CD4-positive, alpha-beta T cell treated with Interleukin-10 for 1 hour (primary cell): ENCODE measurements at regions not wholly inside any gene's neighbourhood (a gene's known extent, or its start where the extent isn't known, plus 50 kb on each side); places are given as distances from the start of the nearest gene placed in this dataset.
"Not testable (repeated sequence)": the region's sequence is repeated elsewhere in the genome, so short reads cannot be mapped to it uniquely, and the experiment has no call there.

ENCODE experiments used
- DNase-seq: peaks from one replicate; pipeline ENCODE4 v3.0.0-alpha.2; 2020

- DNase-seq: no peak
Measured at GRCh38 chr2:220374282-220374681, 746.9 kb downstream of the SLC4A3 start.

GRCh38 chr2:220377482-220378155, 750.2 kb downstream of the SLC4A3 start:
- no peak for DNase-seq

DNA sequence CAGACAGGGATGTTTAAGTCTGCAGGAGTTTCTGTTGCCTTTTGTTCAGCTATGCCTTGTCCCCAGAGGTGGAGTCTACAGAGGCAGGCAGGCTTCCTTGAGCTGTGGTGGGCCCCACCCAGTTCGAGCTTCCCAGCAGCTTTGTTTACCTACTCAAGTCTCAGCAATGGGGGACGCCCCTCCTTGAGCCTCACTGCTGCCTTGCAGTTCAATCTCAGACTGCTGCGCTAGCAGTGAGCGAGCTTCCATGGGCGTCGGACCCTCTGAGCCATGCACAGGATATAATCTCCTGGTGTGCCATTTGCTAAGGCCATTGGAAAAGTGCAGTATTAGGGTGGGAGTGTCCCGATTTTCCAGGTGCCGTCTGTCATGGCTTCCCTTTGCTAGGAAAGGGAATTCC, 760.3 kb downstream of the SLC4A3 start:
- DNase-seq: not testable (repeated sequence)

- no peak for DNase-seq
Measured at GRCh38 chr2:220393711-220394110, 766.3 kb downstream of the SLC4A3 start.

GRCh38 chr2:220394433-220394832, 767.0 kb downstream of the SLC4A3 start:
- no peak for DNase-seq

DNA sequence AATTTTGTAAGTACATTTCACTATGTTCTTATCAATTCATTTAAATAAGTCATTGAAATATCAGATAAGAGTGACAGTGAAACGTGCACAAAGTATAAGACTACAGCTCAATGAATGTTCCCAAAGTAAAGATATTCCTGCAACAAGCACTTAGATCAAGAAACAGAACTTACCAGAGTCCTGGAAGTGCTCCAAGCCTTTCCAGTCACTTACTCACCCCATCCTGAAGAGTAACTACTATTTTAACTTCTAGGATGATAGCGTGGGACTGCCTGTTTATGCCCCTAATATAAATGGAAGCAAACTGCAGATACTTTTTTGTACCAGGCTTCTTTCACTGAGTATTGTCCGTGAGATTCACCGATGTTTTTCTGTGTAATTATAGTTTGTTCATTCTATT, 768.9 kb downstream of the SLC4A3 start:
- DNase-seq: no peak

- no peak for DNase-seq
Measured at GRCh38 chr2:220410296-220410695, 782.9 kb downstream of the SLC4A3 start.

DNA sequence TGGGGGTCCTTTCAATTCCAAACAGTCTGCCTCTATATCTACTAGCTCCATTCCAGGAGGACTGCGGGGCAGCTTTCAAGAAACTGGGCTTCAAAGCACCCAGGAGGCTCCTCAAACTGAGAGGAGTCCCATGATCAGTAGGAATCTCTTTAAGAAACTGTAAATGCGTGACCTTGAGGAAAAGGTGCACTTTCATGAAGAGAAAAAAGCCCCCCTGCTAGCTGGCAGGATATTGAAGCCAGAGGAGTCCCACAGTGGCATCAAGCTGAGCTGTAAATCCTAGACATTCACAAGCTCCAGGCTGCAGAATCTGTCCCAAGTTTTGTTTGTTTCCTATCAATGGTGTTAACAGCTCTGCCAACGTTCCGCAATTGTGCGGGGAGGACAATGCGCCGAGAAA, 790.1 kb downstream of the SLC4A3 start:
- DNase-seq: no peak

DNA sequence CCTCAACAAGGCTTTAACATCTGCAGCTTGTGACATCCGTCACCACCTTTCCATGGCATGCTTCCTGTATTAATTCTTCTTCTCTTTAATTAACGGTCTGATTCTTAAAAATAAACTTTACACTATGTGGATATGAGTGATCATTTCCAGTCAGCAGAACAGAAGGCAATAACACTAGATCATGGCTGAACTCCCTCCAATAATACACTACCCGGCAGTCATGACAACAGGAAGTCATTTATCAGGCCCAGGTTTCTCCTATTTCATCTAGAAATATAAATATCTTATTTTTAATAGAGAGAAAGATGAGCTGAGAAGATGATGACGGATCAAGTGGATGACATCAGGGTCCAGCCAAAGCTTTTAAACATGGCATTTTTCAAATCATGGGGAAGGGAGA, 792.2 kb downstream of the SLC4A3 start:
- DNase-seq: no peak

DNA sequence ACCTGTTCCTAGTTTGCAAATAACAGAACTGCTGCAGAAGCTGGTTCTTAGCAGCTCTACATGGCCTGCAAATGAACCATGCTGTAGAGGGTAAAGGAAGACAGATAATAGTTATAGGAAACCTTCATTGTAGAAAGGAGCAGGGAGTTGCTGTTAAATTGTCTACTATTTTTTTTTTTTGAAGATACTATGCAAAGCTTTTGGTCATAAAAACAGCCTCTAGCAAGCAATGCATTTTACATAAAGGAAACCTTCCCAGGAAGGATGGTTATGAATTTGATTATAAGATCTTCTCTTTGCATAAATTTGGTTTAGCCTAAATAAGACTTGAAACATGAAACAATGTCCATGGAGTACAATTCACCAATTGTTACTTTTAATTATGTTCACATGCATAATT, 793.4 kb downstream of the SLC4A3 start:
- DNase-seq: no peak

GRCh38 chr2:220422676-220423075, 795.2 kb downstream of the SLC4A3 start:
- no peak for DNase-seq

DNA sequence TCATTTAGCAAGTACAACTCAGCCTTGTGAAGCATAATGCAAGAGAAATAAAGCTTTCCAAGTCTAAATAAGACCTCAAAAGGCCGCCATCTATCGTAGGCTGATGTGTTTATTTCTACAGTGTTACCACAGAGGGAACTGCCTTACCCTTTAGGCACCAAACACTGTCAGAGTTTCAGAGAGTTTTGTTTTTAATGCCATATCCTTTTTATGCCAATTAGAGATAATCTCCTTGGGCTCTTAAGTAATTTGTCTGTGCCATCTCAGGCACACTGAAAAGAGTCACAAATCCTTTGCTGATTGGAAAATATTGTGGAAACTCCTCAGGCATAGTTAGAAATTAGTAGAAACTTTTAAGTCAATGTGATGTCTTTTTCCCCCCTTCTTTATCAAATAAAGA, 797.1 kb downstream of the SLC4A3 start:
- DNase-seq: no peak

DNA sequence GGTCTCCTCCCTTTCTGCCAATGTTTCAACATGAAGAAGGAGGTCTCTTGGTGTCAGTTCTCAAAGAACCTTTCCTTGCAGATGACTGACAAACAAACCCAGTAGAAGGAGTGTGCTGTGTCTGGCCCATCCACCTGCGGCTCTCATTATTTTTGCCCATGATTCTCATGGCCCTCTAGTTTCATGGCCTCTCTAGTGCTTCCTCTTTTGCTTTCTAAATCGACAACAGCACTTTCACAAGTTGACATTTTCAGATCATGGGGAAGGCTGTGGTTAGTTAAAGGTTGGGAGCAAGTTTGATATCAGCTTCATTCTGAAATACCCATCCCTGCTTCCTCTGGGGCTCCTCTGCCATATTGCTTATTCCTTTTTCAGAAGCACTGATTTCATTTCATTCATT, 805.2 kb downstream of the SLC4A3 start:
- no peak for DNase-seq

- DNase-seq: no peak
Measured at GRCh38 chr2:220433131-220433530, 805.7 kb downstream of the SLC4A3 start.

DNA sequence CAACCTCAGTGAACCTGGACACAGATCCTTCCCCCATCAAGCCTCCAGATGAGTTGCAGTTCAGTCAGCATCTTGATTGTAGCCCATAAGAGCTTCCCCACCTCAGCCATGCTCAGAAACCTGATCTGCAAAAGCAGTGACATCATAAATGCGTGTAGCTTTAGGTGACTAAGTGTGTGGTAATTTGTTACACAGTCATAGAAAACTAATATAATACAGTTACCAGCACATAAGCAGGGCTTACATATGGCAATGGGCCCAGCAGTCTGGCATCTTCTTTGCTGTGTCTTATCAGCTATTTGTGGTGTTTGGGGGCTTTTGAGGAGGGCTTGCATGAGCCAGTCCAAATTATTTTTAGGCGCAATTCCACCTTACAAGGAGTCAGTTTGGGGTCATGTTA, 807.0 kb downstream of the SLC4A3 start:
- no peak for DNase-seq

- DNase-seq: no peak
Measured at GRCh38 chr2:220437938-220438337, 810.5 kb downstream of the SLC4A3 start.

GRCh38 chr2:220440731-220441130, 813.3 kb downstream of the SLC4A3 start:
- no peak for DNase-seq

DNA sequence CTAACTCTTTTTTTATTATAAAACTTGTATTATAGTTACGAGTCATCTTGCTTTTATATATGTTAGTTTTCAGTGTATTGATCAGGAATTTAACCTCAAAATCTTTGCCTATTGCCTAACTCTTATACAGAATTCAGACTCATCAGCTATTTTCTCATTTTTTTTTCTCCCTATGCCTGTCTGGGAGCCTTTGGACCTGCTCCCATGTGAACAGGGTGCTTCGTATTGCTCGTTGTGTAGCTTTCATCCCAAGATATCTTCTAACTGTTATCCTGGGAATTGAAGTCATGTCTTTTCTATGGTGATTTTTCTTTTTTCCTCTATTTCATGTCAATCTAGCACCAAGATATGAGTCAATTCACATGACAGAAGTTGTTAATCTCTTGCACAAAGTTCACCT, 814.0 kb downstream of the SLC4A3 start:
- DNase-seq: no peak

- DNase-seq: no peak
Measured at GRCh38 chr2:220442012-220442411, 814.6 kb downstream of the SLC4A3 start.

GRCh38 chr2:220445429-220446105, 818.1 kb downstream of the SLC4A3 start:
- no peak for DNase-seq

DNA sequence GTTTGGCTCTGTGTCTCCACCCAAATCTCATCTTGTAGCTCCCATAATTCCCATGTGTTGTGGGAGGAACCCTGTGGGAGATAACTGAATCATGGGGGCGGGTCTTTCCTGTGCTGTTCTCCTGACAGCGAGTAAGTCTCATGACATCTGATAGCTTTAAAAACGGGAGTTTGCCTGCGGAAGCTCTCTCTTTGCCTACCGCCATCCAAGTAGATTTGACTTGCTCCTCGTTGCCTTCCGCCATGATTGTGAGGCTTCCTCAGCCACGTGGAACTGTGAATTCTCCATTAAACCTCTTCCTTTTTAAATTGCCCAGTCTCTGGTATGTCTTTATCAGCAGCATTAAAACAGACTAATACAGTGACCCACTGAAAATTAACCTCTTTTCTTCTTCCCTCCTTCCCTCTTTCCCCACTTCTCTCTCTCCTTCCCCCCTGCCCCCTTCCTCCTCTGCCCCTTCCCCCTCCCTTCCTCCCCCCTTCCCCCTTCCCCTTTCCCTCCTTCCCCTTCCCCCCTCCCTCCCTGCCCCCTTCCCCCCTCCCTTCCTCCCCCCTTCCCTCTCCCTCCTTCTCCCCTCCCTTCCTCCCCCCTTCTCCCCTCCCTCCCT, 818.8 kb downstream of the SLC4A3 start:
- DNase-seq: no peak

GRCh38 chr2:220450846-220451245, 823.4 kb downstream of the SLC4A3 start:
- DNase-seq: no peak

- no peak for DNase-seq
Measured at GRCh38 chr2:220451438-220451837, 824.0 kb downstream of the SLC4A3 start.

GRCh38 chr2:220452561-220452960, 825.1 kb downstream of the SLC4A3 start:
- no peak for DNase-seq
